Gastroesophageal sphincter (tissue), 3 donors: ENCODE measurements at regions not wholly inside any gene's neighbourhood (a gene's known extent, or its start where the extent isn't known, plus 50 kb on each side); places are given as distances from the start of the nearest gene placed in this dataset.

ENCODE experiments used
- CTCF ChIP-seq, 4 experiments: fragments of 200-600 bp in 2 of 4; fragments of 450-650 bp in 2 of 4; sonication (generic) in 1 of 4; IDR thresholded peaks; one replicate each; pipeline ENCODE4 v1.5.1; 2017 to 2019; ENCODE audit warnings: antibody characterized with exemption in 4 of 4, mild to moderate bottlenecking in 2 of 4, moderate library complexity in 2 of 4
- EP300 ChIP-seq: sonication (generic); formaldehyde crosslinking; IDR thresholded peaks from one replicate; pipeline ENCODE4 v1.6.1; 2017; ENCODE audit warnings: antibody characterized with exemption, mild to moderate bottlenecking
- POLR2A ChIP-seq, 2 donors: fragments of 450-650 bp; IDR thresholded peaks; one replicate each; pipeline ENCODE4 v1.6.1; 2017; ENCODE audit warnings: antibody characterized with exemption in 2 of 2, mild to moderate bottlenecking in 2 of 2, moderate library complexity in 1 of 2
- POLR2AphosphoS5 ChIP-seq: sonication (generic); formaldehyde crosslinking; IDR thresholded peaks from one replicate; pipeline ENCODE4 v1.6.1; 2017; ENCODE audit warnings: antibody characterized with exemption

- no peak for TF ChIP-seq CTCF (IDR thresholded peaks at IDR 0.05)
- TF ChIP-seq POLR2A (IDR thresholded peaks at IDR 0.05): no peak
- TF ChIP-seq POLR2AphosphoS5: no peak
- no peak for TF ChIP-seq EP300
Observed at GRCh38 chr4:182137343-182137742, 105.9 kb upstream of the TENM3 start.
